WTC11 (cell line): ENCODE measurements at regions not wholly inside any gene's neighbourhood (a gene's known extent, or its start where the extent isn't known, plus 50 kb on each side); places are given as distances from the start of the nearest gene placed in this dataset.

Experiments
- CBFB ChIP-seq: sonication (generic); formaldehyde crosslinking; IDR thresholded peaks from 2 replicates; pipeline ENCODE4 v1.8.1; 2022; ENCODE audit warnings: mild to moderate bottlenecking, low read depth, missing genetic modification reagents
- CTCF ChIP-seq: fragments of 200-600 bp; IDR thresholded peaks from 2 replicates; pipeline ENCODE4 v1.8.0; 2022; ENCODE audit warnings: antibody characterized with exemption
- FOXP4 ChIP-seq: sonication (generic); formaldehyde crosslinking; IDR thresholded peaks from 2 replicates; pipeline ENCODE4 v1.8.0; 2022; ENCODE audit warnings: mild to moderate bottlenecking, missing genetic modification reagents
- GABPB1 ChIP-seq: sonication (generic); formaldehyde crosslinking; IDR thresholded peaks from 2 replicates; pipeline ENCODE4 v1.8.1; 2023; ENCODE audit warnings: mild to moderate bottlenecking, missing genetic modification reagents
- ZNF121 ChIP-seq: sonication (generic); formaldehyde crosslinking; IDR thresholded peaks from 2 replicates; pipeline ENCODE4 v1.8.0; 2023; ENCODE audit warnings: missing genetic modification reagents
- ZNF281 ChIP-seq: sonication (generic); formaldehyde crosslinking; IDR thresholded peaks from 2 replicates; pipeline ENCODE4 v1.8.0; 2023; ENCODE audit warnings: mild to moderate bottlenecking, missing genetic modification reagents

- TF ChIP-seq FOXP4 (CRISPR knock-in tag) (no peak), CTCF (no peak), ZNF121 (no peak), CBFB (CRISPR knock-in tag) (no peak), GABPB1 (CRISPR knock-in tag) (no peak), ZNF281 (CRISPR knock-in tag) (no peak)
These were observed 87.3 kb downstream of the ARL4C start for GRCh38 chr2:234409590-234409989.
